ENCODE measurements at regions not wholly inside any gene's neighbourhood (a gene's known extent, or its start where the extent isn't known, plus 50 kb on each side); places are given as distances from the start of the nearest gene placed in this dataset.

DNA sequence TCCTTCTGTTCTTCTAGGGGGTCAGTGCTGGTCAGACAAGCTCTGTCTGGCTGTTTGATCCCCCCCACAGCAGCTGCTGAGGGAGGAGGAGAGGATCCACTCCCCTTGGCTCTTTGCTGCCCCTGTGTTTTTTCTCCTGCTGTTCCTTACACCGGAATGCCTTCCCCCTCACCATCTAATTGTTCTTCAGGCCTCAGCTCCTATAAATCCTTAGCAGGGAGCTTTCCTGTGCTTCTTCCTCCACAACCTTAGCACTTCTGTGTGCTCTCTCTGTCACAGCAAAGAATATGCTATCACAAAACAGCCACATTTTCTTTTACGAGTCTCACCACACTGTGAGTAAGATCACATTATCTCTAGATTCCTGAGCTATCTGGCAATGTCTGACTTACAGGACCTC lies 196.6 kb downstream of the OTOR start:
- no peak overlapping the region for H3K4me3 ChIP-seq (ENCODE audit: low read length, poor library complexity, severe bottlenecking)
- no peak for TF ChIP-seq EZH2phosphoT487 (IDR thresholded peaks at IDR 0.05; ENCODE audit: borderline replicate concordance)
- TF ChIP-seq, protein P1, sequence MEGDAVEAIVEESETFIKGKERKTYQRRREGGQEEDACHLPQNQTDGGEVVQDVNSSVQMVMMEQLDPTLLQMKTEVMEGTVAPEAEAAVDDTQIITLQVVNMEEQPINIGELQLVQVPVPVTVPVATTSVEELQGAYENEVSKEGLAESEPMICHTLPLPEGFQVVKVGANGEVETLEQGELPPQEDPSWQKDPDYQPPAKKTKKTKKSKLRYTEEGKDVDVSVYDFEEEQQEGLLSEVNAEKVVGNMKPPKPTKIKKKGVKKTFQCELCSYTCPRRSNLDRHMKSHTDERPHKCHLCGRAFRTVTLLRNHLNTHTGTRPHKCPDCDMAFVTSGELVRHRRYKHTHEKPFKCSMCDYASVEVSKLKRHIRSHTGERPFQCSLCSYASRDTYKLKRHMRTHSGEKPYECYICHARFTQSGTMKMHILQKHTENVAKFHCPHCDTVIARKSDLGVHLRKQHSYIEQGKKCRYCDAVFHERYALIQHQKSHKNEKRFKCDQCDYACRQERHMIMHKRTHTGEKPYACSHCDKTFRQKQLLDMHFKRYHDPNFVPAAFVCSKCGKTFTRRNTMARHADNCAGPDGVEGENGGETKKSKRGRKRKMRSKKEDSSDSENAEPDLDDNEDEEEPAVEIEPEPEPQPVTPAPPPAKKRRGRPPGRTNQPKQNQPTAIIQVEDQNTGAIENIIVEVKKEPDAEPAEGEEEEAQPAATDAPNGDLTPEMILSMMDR (conservative IDR thresholded peaks at IDR 0.05; ENCODE audit: low read length): no peak
- no peaks in the 10 kb centered on the region for H3K9me2 ChIP-seq (replicated peaks; ENCODE audit: low read depth, low read length)
- no peak overlapping the region for H3K9ac ChIP-seq (ENCODE audit: low read depth, low read length, poor library complexity, severe bottlenecking)
- no peaks in the 10 kb centered on the region for H3K9me3 ChIP-seq (ENCODE audit: insufficient read depth, low read depth, low read length)
- H2AFZ ChIP-seq (ENCODE audit: low read length): no peak overlapping the region
- no peaks in the 10 kb centered on the region for H4K20me1 ChIP-seq (ENCODE audit: insufficient read depth, low read length, poor library complexity, severe bottlenecking)
- no peaks in the 10 kb centered on the region for H3K4me1 ChIP-seq (ENCODE audit: insufficient read depth, low read length, poor library complexity, severe bottlenecking)
- H3K27me3 ChIP-seq (ENCODE audit: insufficient read depth, low read length, poor library complexity, severe bottlenecking): no peaks in the 10 kb centered on the region
- H3K79me2 ChIP-seq (ENCODE audit: insufficient read depth, low read length): no peaks in the 10 kb centered on the region
- no peaks in the 10 kb centered on the region for H3F3A ChIP-seq (ENCODE audit: low read depth)
- no peak overlapping the region for H3K4me2 ChIP-seq (ENCODE audit: low read depth, low read length, poor library complexity, severe bottlenecking)
- no peaks in the 10 kb centered on the region for H3K36me3 ChIP-seq (ENCODE audit: insufficient read depth, low read length)

DNA sequence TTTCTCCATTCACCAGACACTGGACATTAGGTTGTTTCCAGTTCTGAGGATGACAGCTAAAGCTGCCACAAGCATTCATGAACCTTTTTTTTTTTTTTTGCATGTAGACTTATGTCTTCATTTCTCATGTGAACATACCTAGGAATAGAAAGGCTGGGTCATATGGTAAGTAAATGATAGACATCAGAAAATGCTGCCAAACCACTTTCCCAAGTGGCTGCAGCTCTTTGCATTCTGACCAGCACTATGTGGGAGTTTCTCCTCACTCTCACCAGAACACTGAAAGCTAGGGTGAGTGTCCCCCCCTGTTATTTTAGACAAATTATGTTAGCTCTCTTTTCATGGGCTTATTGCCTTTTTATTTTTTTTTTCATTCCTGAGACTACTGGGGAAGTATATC lies 197.5 kb downstream of the OTOR start:
- TF ChIP-seq, protein P1 (conservative IDR thresholded peaks at IDR 0.05; ENCODE audit: low read length): no peak
- no peak for TF ChIP-seq EZH2phosphoT487 (IDR thresholded peaks at IDR 0.05; ENCODE audit: borderline replicate concordance)
- no peak overlapping the region for H3K4me2 ChIP-seq (ENCODE audit: low read depth, low read length, poor library complexity, severe bottlenecking)
- H3F3A ChIP-seq (ENCODE audit: low read depth): no peaks in the 10 kb centered on the region
- H3K4me3 ChIP-seq (ENCODE audit: low read length, poor library complexity, severe bottlenecking): no peak overlapping the region
- H3K79me2 ChIP-seq (ENCODE audit: insufficient read depth, low read length): no peaks in the 10 kb centered on the region
- no peak overlapping the region for H3K9ac ChIP-seq (ENCODE audit: low read depth, low read length, poor library complexity, severe bottlenecking)
- H4K20me1 ChIP-seq (ENCODE audit: insufficient read depth, low read length, poor library complexity, severe bottlenecking): no peaks in the 10 kb centered on the region
- no peaks in the 10 kb centered on the region for H3K4me1 ChIP-seq (ENCODE audit: insufficient read depth, low read length, poor library complexity, severe bottlenecking)
- no peaks in the 10 kb centered on the region for H3K27me3 ChIP-seq (ENCODE audit: insufficient read depth, low read length, poor library complexity, severe bottlenecking)
- no peaks in the 10 kb centered on the region for H3K36me3 ChIP-seq (ENCODE audit: insufficient read depth, low read length)
- H3K9me3 ChIP-seq (ENCODE audit: insufficient read depth, low read depth, low read length): no peaks in the 10 kb centered on the region
- no peak overlapping the region for H2AFZ ChIP-seq (ENCODE audit: low read length)
- no peaks in the 10 kb centered on the region for H3K9me2 ChIP-seq (replicated peaks; ENCODE audit: low read depth, low read length)

DNA sequence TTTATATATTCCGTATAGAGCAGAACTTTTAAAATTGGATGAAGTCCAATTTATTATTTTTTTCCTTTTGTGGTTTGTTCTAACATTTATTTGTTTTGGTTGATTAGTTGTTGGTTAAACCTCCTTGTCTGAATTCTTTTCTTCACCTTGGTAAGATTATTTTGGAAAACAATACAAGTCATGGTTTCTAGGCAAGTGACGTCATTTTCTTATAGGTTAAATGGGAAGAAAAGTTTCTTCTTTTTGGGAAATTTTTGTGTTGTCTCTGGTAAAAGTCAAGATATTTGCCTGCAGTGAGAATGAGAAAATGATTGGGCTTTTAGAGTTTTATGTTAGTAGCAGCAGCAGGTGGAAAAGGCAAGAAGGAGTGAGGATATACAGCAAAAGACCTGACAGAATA lies 197.9 kb downstream of the OTOR start:
- Histone ChIP-seq H4K20me1 (ENCODE audit: insufficient read depth, low read length, poor library complexity, severe bottlenecking) (no peaks in the 10 kb centered on the region), H3K79me2 (ENCODE audit: insufficient read depth, low read length) (no peaks in the 10 kb centered on the region), H3K9me3 (ENCODE audit: insufficient read depth, low read depth, low read length) (no peaks in the 10 kb centered on the region), H3K4me2 (ENCODE audit: low read depth, low read length, poor library complexity, severe bottlenecking) (no peak overlapping the region), H3K27me3 (ENCODE audit: insufficient read depth, low read length, poor library complexity, severe bottlenecking) (no peaks in the 10 kb centered on the region), H3K4me1 (ENCODE audit: insufficient read depth, low read length, poor library complexity, severe bottlenecking) (no peaks in the 10 kb centered on the region), H3K36me3 (ENCODE audit: insufficient read depth, low read length) (no peaks in the 10 kb centered on the region), H3K9me2 (replicated peaks; ENCODE audit: low read depth, low read length) (no peaks in the 10 kb centered on the region), H3K4me3 (ENCODE audit: low read length, poor library complexity, severe bottlenecking) (no peak overlapping the region), H3K9ac (ENCODE audit: low read depth, low read length, poor library complexity, severe bottlenecking) (no peak overlapping the region), H2AFZ (ENCODE audit: low read length) (no peak overlapping the region), H3F3A (ENCODE audit: low read depth) (no peaks in the 10 kb centered on the region)
- TF ChIP-seq EZH2phosphoT487 (IDR thresholded peaks at IDR 0.05; ENCODE audit: borderline replicate concordance): no peak
- TF ChIP-seq, protein P1 (conservative IDR thresholded peaks at IDR 0.05; ENCODE audit: low read length): no peak
